ENCODE measurements at regions not wholly inside any gene's neighbourhood (a gene's known extent, or its start where the extent isn't known, plus 50 kb on each side); places are given as distances from the start of the nearest gene placed in this dataset.

DNA sequence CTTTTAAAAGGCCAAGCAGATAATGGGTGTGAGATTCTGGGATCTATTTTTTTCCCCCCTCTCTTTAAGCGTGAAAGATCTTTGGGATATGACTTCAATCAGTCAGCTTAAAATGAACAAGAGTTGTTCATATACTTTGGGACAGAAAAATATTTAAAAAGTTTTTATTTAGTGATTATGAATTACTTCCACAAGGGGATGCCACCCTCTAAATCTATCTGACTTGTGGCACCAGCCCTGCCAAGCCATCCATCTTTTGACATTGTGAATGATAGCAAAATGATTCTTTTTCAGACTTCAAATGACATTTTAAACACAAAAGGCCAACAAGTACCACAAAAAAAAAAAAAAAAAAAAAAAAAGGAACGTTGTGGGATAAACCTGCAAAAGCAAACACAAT lies 111.0 kb upstream of the HMHB1 start:
- Histone ChIP-seq H2AFZ (no peak overlapping the region), H3K27ac (no peak overlapping the region), H3K4me1 (replicated peaks; ENCODE audit: insufficient read depth) (no peaks in the 10 kb centered on the region), H4K20me1 (ENCODE audit: insufficient read depth) (no peaks in the 10 kb centered on the region), H3K4me3 (no peak overlapping the region), H3F3A (ENCODE audit: insufficient read depth, low read depth) (no peaks in the 10 kb centered on the region), H3K9me3 (ENCODE audit: insufficient read depth, low read depth) (no peaks in the 10 kb centered on the region), H3K27me3 (ENCODE audit: insufficient read depth, low read depth) (no peaks in the 10 kb centered on the region), H3K36me3 (ENCODE audit: low read depth) (no peaks in the 10 kb centered on the region), H3K4me2 (no peak overlapping the region), H3K79me2 (ENCODE audit: low read depth) (no peaks in the 10 kb centered on the region), H3K9me2 (ENCODE audit: insufficient read depth) (no peaks in the 10 kb centered on the region)
- TF ChIP-seq, protein P1, sequence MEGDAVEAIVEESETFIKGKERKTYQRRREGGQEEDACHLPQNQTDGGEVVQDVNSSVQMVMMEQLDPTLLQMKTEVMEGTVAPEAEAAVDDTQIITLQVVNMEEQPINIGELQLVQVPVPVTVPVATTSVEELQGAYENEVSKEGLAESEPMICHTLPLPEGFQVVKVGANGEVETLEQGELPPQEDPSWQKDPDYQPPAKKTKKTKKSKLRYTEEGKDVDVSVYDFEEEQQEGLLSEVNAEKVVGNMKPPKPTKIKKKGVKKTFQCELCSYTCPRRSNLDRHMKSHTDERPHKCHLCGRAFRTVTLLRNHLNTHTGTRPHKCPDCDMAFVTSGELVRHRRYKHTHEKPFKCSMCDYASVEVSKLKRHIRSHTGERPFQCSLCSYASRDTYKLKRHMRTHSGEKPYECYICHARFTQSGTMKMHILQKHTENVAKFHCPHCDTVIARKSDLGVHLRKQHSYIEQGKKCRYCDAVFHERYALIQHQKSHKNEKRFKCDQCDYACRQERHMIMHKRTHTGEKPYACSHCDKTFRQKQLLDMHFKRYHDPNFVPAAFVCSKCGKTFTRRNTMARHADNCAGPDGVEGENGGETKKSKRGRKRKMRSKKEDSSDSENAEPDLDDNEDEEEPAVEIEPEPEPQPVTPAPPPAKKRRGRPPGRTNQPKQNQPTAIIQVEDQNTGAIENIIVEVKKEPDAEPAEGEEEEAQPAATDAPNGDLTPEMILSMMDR (conservative IDR thresholded peaks at IDR 0.05): 0 out of 2 replicates have a peak, but pooled peaks have one; percentile 19
- no peak for TF ChIP-seq EZH2 (IDR thresholded peaks at IDR 0.05; ENCODE audit: low read depth)
- intact Hi-C loops (cut with micrococcal nuclease; ENCODE audit: unreplicated experiment): no loop called here
- no TSS peak for BruUV-seq (replicated peaks)
- ChIA-PET CTCF (no interaction called here), POLR2A (ENCODE audit: unreplicated experiment) (no interaction called here)
- no peak for DNase-seq

DNA sequence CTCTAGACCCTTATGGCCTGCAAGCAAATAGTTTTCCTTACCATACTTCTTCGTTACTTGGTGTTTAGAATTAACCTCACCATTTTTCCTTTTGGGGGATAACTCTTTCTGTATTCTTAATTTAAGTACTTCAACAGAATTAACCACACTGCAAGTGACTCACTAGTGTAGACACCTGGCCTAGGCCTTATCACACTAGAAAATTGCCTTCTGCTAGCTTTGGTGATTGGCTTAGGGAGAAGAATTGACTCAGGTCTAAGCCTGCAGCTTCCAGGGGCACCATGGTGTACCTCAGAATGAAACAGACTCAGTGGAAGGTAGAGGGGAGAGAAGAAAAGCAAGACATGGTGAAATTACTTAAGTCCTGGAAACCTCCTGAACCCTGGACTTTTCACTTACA lies 112.8 kb upstream of the HMHB1 start:
- Histone ChIP-seq H3K9me2 (ENCODE audit: insufficient read depth) (no peaks in the 10 kb centered on the region), H3K4me1 (replicated peaks; ENCODE audit: insufficient read depth) (no peaks in the 10 kb centered on the region), H3K27ac (no peak overlapping the region), H3K4me2 (no peak overlapping the region), H3K36me3 (ENCODE audit: low read depth) (no peaks in the 10 kb centered on the region), H3K9me3 (ENCODE audit: insufficient read depth, low read depth) (no peaks in the 10 kb centered on the region), H2AFZ (no peak overlapping the region), H3K27me3 (ENCODE audit: insufficient read depth, low read depth) (no peaks in the 10 kb centered on the region), H4K20me1 (ENCODE audit: insufficient read depth) (no peaks in the 10 kb centered on the region), H3K4me3 (no peak overlapping the region), H3F3A (ENCODE audit: insufficient read depth, low read depth) (no peaks in the 10 kb centered on the region), H3K79me2 (ENCODE audit: low read depth) (no peaks in the 10 kb centered on the region)
- intact Hi-C loops (cut with micrococcal nuclease; ENCODE audit: unreplicated experiment): no loop called here
- no peak for TF ChIP-seq EZH2 (IDR thresholded peaks at IDR 0.05; ENCODE audit: low read depth)
- TF ChIP-seq, protein P1 (conservative IDR thresholded peaks at IDR 0.05): no peak
- POLR2A ChIA-PET (ENCODE audit: unreplicated experiment): no interaction called here
- BruUV-seq (replicated peaks): no TSS peak
- DNase-seq: no peak
- CTCF ChIA-PET: no interaction called here

DNA sequence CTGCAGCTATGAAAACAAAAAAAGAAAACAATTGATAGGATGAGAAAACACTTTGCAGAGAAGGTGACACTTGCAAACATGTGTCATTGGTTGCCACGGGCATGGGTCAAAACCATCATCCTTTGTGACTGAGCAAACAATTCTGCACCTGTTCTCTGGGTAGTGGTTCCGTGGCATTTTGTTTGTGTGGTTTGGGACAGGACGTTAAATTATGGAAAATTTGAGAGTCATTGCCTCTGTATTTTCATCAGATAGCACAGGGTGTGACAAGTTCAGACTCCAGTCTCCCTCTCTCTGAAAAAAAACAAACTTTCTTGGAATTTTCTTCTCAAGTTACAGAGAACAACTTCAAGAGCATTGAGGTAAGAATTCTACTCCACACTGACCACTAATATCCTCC lies 113.4 kb upstream of the HMHB1 start:
- H4K20me1 ChIP-seq (ENCODE audit: insufficient read depth): no peaks in the 10 kb centered on the region
- TF ChIP-seq, protein P1 (conservative IDR thresholded peaks at IDR 0.05): no peak
- POLR2A ChIA-PET (ENCODE audit: unreplicated experiment): no interaction called here
- no peaks in the 10 kb centered on the region for H3K27me3 ChIP-seq (ENCODE audit: insufficient read depth, low read depth)
- peak in 1 of 2 experiments; percentile 47 for DNase-seq
- H3K9me3 ChIP-seq (ENCODE audit: insufficient read depth, low read depth): no peaks in the 10 kb centered on the region
- no peaks in the 10 kb centered on the region for H3K4me1 ChIP-seq (replicated peaks; ENCODE audit: insufficient read depth)
- intact Hi-C loops (cut with micrococcal nuclease; ENCODE audit: unreplicated experiment): loop anchor here (1.0 kb wide), 1 partner anchor 294 kb away; no protein-coding TSS in a partner anchor
- no peak overlapping the region for H2AFZ ChIP-seq
- no peak overlapping the region for H3K27ac ChIP-seq
- H3F3A ChIP-seq (ENCODE audit: insufficient read depth, low read depth): no peaks in the 10 kb centered on the region
- no TSS peak for BruUV-seq (replicated peaks)
- H3K9me2 ChIP-seq (ENCODE audit: insufficient read depth): no peaks in the 10 kb centered on the region
- H3K79me2 ChIP-seq (ENCODE audit: low read depth): no peaks in the 10 kb centered on the region
- H3K4me2 ChIP-seq: no peak overlapping the region
- CTCF ChIA-PET: no interaction called here
- no peaks in the 10 kb centered on the region for H3K36me3 ChIP-seq (ENCODE audit: low read depth)
- H3K4me3 ChIP-seq: no peak overlapping the region

Measured in PC-9 (cell line).